K562 (cell line): ENCODE measurements at regions not wholly inside any gene's neighbourhood (a gene's known extent, or its start where the extent isn't known, plus 50 kb on each side); places are given as distances from the start of the nearest gene placed in this dataset.

ENCODE experiments used
- ATAC-seq: fragments of 200-7000 bp; cut with Tn5 transposase; 3 replicates; pipeline ENCODE4 v1.9.1; 2020; ENCODE audit warnings: moderate library complexity
- BruUV-seq: library from RNA; stranded (reverse); fragments of 400-500 nt; replicated peaks from 2 replicates; lab custom pipeline; 2021; lab: Mats Ljungman, UMichigan
- CTCF ChIA-PET: fragments of 300-600 bp; formaldehyde crosslinking; extraction: SDS; loops from one replicate; lab custom pipeline; 2021; ENCODE audit warnings: low intra/inter-chr PET ratio; lab: Yijun Ruan, JAX
- POLR2A ChIA-PET: fragments of 300-600, 350-650 bp; sonication (Branson Sonifier 250); formaldehyde crosslinking; extraction: SDS; loops from one replicate; lab custom pipeline; 2021; ENCODE audit warnings: antibody characterized with exemption, inconsistent platforms; lab: Yijun Ruan, JAX
- DNase-seq, 4 experiments: peaks; one replicate each; pipeline versions ENCODE4 v3.0.0 to v3.0.0-alpha.2; 2011 to 2018; ENCODE audit warnings: low spot score in 3 of 4, mixed read lengths in 3 of 4; ENCODE audit errors: extremely low read depth in 1 of 4
- FAIRE-seq: peaks from 2 replicates; lab custom pipeline; 2011; peaks lifted over from hg19 to GRCh38; lab: Jason Lieb, UNC
- H2AFZ ChIP-seq: 2 replicates; pipeline ENCODE4 v1.6.0; 2011; ENCODE audit warnings: low read depth, low read length, control low read depth, inconsistent platforms
- H3K27ac ChIP-seq: fragments of 200-600 bp; 3 replicates; pipeline ENCODE4 v1.8.0; 2011; ENCODE audit warnings: low read depth, mild to moderate bottlenecking, control low read depth, inconsistent platforms, low read length, moderate library complexity, mixed read lengths; ENCODE audit errors: extremely low read depth
- H3K27me3 ChIP-seq, 2 experiments: fragments of 300-600 bp in 1 of 2; 2 replicates in 1 of 2; 3 replicates in 1 of 2; pipeline versions ENCODE4 v1.6.0 to v1.8.0; 2011; ENCODE audit warnings: inconsistent platforms in 2 of 2, low read length in 2 of 2, mild to moderate bottlenecking in 1 of 2, mixed read lengths in 1 of 2, moderate library complexity in 1 of 2; ENCODE audit not compliant: control insufficient read depth in 2 of 2, insufficient read depth in 2 of 2
- H3K36me3 ChIP-seq: fragments of 300-600 bp; 3 replicates; pipeline ENCODE4 v1.8.0; 2011; ENCODE audit warnings: mild to moderate bottlenecking, low read length, inconsistent platforms; ENCODE audit not compliant: control insufficient read depth, insufficient read depth
- H3K4me1 ChIP-seq, 2 experiments: fragments of 200-600 bp in 1 of 2; replicated peaks in 1 of 2; 2 replicates in 1 of 2; 3 replicates in 1 of 2; pipeline versions ENCODE4 v1.5.1 to v1.8.0; 2011; ENCODE audit warnings: inconsistent platforms in 2 of 2, low read length in 2 of 2, mild to moderate bottlenecking in 1 of 2, mixed read lengths in 1 of 2, moderate library complexity in 1 of 2; ENCODE audit not compliant: control insufficient read depth in 2 of 2, insufficient read depth in 2 of 2
- H3K4me2 ChIP-seq: 2 replicates; pipeline ENCODE4 v1.6.1; 2011; ENCODE audit warnings: low read length, control low read depth, inconsistent platforms, mixed read lengths; ENCODE audit not compliant: insufficient read depth
- H3K4me3 ChIP-seq: fragments of 200-600 bp; sonication (generic), shearing (Covaris generic); 2 replicates; pipeline ENCODE4 v1.5.1; 2016; ENCODE audit warnings: control low read depth, inconsistent platforms
- H3K79me2 ChIP-seq: fragments of 200-600 bp; 3 replicates; pipeline ENCODE4 v1.8.0; 2011; ENCODE audit warnings: low read length, inconsistent platforms; ENCODE audit not compliant: control insufficient read depth, insufficient read depth
- H3K9ac ChIP-seq, 2 experiments: 2 replicates each; pipeline versions ENCODE4 v1.6.0 to v1.6.1; 2011; ENCODE audit warnings: low read depth in 2 of 2, low read length in 2 of 2, control low read depth in 1 of 2, inconsistent platforms in 1 of 2, mild to moderate bottlenecking in 1 of 2, mixed read lengths in 1 of 2; ENCODE audit not compliant: insufficient read depth in 1 of 2
- H3K9me1 ChIP-seq: one replicate; pipeline ENCODE4 v1.6.0; 2011; ENCODE audit warnings: inconsistent platforms, mild to moderate bottlenecking, low read length, moderate library complexity; ENCODE audit not compliant: control insufficient read depth, insufficient read depth
- H3K9me3 ChIP-seq: replicated peaks from 2 replicates; pipeline ENCODE4 v1.5.1; 2011; ENCODE audit warnings: low read depth, low read length, inconsistent platforms; ENCODE audit not compliant: control insufficient read depth, insufficient read depth
- H4K20me1 ChIP-seq: replicated peaks from 2 replicates; pipeline ENCODE4 v1.6.1; 2011; ENCODE audit warnings: low read length, inconsistent platforms, mixed read lengths; ENCODE audit not compliant: control insufficient read depth, insufficient read depth
- CCNT2 ChIP-seq: IDR thresholded peaks from 2 replicates; pipeline ENCODE4 v1.6.1; 2011; ENCODE audit warnings: borderline replicate concordance, low read depth, mild to moderate bottlenecking, moderate library complexity, mixed read lengths, low read length; ENCODE audit not compliant: insufficient read length; ENCODE audit errors: extremely low read depth
- IRF2 ChIP-seq: sonication (generic); formaldehyde crosslinking; IDR thresholded peaks from 2 replicates; pipeline ENCODE4 v1.8.1; 2022; ENCODE audit warnings: mild to moderate bottlenecking, missing genetic modification reagents
- MAFG ChIP-seq: fragments of 450-650 bp; conservative IDR thresholded peaks from 2 replicates; pipeline ENCODE4 v1.6.1; 2016; ENCODE audit warnings: missing genetic modification characterization, missing compliant biosample characterization
- MED1 ChIP-seq: sonication (generic); formaldehyde crosslinking; IDR thresholded peaks from 2 replicates; pipeline ENCODE4 v1.8.1; 2023; ENCODE audit warnings: missing genetic modification reagents, borderline replicate concordance
- NFE2 ChIP-seq: IDR thresholded peaks from 2 replicates; pipeline ENCODE4 v1.6.1; 2014; ENCODE audit warnings: antibody characterized with exemption, low read depth
- TCF7L2 ChIP-seq: fragments of 150-350 bp; IDR thresholded peaks from 2 replicates; pipeline ENCODE4 v1.6.1; 2016; ENCODE audit warnings: low read depth, mild to moderate bottlenecking, low read length, moderate library complexity
- TRIM28 ChIP-seq: fragments of 450-650 bp; IDR thresholded peaks from 2 replicates; pipeline ENCODE4 v1.6.1; 2017
- ZNF280B ChIP-seq: fragments of 250-450 bp; sonication (Bioruptor Pico); IDR thresholded peaks from 2 replicates; pipeline ENCODE4 v1.5.1; 2021; ENCODE audit warnings: mild to moderate bottlenecking
- ZNF347 ChIP-seq: fragments of 450-650 bp; formaldehyde crosslinking; IDR thresholded peaks from 2 replicates; pipeline ENCODE4 v1.4.0; 2020; ENCODE audit warnings: low read depth, mild to moderate bottlenecking, moderate library complexity
- ZNF408 ChIP-seq: fragments of 250-450 bp; sonication (Bioruptor Pico); IDR thresholded peaks from 2 replicates; pipeline ENCODE4 v1.4.0; 2020; ENCODE audit warnings: low read depth, mild to moderate bottlenecking, moderate library complexity
- WGBS: fragments of 100-300 bp; shearing (Covaris generic); methylation state at CpG from one replicate; pipeline ENCODE4 v1.1.6; 2016; ENCODE audit warnings: low coverage, mixed read lengths; ENCODE audit not compliant: insufficient coverage; ENCODE audit errors: missing lambda C conversion rate; 5-methylcytosine and 5-hydroxymethylcytosine counted together
- in situ Hi-C: fragments of 300-500 bp; cut with MboI; formaldehyde crosslinking; loops from 4 replicates; pipeline ENCODE4 v1.15.0; 2018; ENCODE audit warnings: inconsistent platforms, mixed read lengths
- intact Hi-C: fragments of 100-400 bp; cut with micrococcal nuclease; formaldehyde crosslinking; loops from 2 replicates; pipeline ENCODE4 v1.14.2; 2022

DNA sequence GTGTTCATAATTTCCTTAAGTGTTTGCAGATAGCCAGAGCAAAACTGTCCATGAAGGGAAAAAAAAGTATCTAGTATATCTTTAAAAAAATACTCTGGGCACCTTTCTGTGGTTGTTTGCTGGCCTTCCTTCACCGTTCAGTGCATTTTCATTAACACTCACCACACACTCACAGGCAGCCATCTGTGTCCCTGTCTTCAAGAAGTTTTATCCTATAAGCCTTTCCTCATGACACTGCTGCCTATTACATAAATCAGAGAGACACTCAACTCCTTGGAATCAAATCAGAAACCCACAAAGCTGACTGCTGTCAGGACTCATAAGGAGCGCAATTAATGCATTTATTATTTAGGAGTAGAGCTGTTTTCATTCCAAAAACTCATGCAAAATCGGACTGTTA lies 1720.2 kb downstream of the PCDH7 start:
- H3K4me2 ChIP-seq, result no peak overlapping the region
- no peaks in the 10 kb centered on the region for H4K20me1 ChIP-seq
- no peak overlapping the region for H3K9ac ChIP-seq
- FAIRE-seq (no peak), ATAC-seq (no peak), DNase-seq (no peak)
- no peaks in the 10 kb centered on the region for H3K36me3 ChIP-seq
- TF ChIP-seq MAFG (no peak), ZNF408 (no peak), IRF2 (no peak), TRIM28 (no peak), NFE2 (no peak), ZNF280B (CRISPR knock-in tag) (no peak), CCNT2 (no peak), TCF7L2 (no peak), ZNF347 (no peak), MED1 (CRISPR knock-in tag) (no peak)
- no peaks in the 10 kb centered on the region for H3K79me2 ChIP-seq
- no peaks in the 10 kb centered on the region for H3K27me3 ChIP-seq
- in situ Hi-C loops (no loop called here), intact Hi-C loops (no loop called here)
- BruUV-seq, result no TSS peak
- no peaks in the 10 kb centered on the region for H3K4me1 ChIP-seq
- H3K9me1 ChIP-seq, result no peaks in the 10 kb centered on the region
- 6% methylated on average over 3 of the region's 3 CpGs for WGBS
- H3K4me3 ChIP-seq, result no peak overlapping the region
- ChIA-PET CTCF (no interaction called here), POLR2A (no interaction called here)
- no peak overlapping the region for H2AFZ ChIP-seq
- H3K9me3 ChIP-seq, result no peaks in the 10 kb centered on the region
- H3K27ac ChIP-seq, result no peak overlapping the region
